Midbrain (tissue), 1 donor: ENCODE measurements at regions not wholly inside any gene's neighbourhood (a gene's known extent, or its start where the extent isn't known, plus 50 kb on each side); places are given as distances from the start of the nearest gene placed in this dataset.
"Not testable (repeated sequence)": the region's sequence is repeated elsewhere in the genome, so short reads cannot be mapped to it uniquely, and the experiment has no call there.

Source experiments
- DNase-seq: peaks from one replicate; lab custom pipeline; 2025; lab: John Stamatoyannopoulos, UW

DNA sequence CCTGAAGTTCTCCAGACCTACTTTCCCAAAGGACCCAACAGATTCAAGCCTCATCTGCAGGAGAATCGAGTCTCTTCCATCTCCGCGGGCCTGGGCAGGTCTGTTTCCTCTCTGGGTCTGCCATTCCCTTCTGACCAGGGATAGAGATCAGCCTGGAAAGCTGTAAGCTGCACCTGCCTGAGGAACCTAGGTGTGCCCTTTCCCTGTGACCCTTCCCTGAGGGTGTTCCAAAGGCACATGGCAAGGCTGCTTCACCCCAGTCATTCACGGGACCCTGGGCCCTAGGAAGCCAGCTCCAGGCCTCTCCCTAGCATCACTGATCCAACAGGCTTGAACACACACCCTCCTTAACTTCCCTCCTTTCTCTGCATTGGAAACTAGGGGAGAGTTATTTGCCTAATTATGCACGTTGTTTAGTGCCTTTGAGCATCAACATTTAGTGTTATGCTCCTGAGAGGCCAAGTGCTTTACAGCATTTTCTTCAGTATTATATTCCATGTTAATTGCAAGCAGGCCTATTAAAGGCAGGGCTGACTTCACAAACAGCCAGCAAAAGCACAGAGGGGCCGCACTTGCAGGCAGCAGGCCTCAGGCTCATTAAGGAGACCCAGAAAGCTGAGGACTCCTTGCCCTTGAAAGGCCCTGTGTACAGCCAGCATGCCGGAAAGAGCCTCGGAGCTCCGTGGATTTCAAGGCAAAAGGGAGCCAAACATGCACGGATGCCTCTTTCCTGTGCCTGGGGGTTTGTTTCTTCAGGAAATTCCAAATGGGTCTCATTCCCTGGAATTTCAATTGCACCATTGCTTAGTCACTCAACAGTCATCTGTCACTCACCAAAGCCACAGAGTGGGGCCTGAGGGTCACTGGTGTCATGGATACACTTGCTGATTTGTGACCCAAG, 91.0 kb upstream of the FAM20C start:
- DNase-seq, result no peak

DNA sequence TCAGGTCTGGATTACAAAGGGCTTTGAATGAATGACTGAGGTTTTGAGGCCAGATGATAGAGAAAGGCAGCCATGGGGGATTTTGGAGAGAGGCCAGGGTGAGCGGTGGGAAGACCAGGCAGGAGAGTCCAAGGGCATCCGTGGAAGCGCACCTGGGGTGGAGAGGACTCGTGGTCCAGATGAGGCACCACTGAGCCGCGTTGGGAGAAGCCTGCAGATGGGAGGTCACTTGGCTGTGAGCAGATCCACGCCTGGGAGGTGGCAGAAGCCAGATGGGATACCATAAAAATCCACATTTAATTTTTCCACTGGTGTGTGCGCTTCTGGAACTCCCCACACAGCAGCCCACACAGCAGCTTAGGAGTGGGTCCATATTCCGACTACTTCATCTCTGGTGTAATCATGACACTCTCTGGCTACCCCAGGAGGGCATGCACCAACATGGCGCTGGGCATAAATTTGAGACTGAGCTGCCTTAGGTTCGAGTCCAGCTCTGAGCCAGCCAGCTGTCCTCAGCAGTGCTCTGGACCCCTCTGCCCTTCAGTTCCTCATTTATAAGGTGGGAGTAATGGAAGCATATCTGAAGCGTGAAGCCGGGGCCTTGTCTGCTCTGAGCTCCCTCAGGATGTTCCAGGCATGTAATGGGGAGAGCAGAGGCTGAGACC, 90.2 kb upstream of the FAM20C start:
- DNase-seq, result no peak

GRCh38 chr7:102721-103120, 89.7 kb upstream of the FAM20C start:
- DNase-seq, result no peak

- not testable (repeated sequence) for DNase-seq
These were observed 88.4 kb upstream of the FAM20C start for GRCh38 chr7:103981-104380.

- no peak for DNase-seq
These were observed 87.4 kb upstream of the FAM20C start for GRCh38 chr7:105002-105401.

GRCh38 chr7:106356-106755, 86.0 kb upstream of the FAM20C start:
- no peak for DNase-seq

DNA sequence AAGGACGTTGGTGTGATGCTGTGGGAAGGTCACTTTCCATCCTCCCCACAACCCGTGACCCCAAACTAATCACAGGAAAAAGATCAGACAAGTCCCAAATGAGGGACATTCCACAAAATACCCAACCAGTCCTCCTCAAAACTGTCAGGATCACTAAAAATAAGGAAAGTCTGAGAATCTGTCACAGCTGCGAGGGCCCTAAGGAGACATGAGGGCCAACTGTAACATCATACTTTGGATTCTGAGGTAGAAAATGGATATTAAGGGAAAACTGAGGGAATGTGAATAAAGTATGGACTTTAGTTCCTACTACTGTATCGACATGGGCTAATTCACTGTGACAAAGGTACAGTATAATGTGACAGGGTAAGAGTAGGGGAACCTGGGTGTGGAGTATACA, 85.1 kb upstream of the FAM20C start:
- no peak for DNase-seq

GRCh38 chr7:107907-108306, 84.5 kb upstream of the FAM20C start:
- DNase-seq, result no peak

- no peak for DNase-seq
These were observed 83.3 kb upstream of the FAM20C start for GRCh38 chr7:109094-109493.

- DNase-seq, result no peak
These were observed 82.3 kb upstream of the FAM20C start for GRCh38 chr7:109898-110556.

DNA sequence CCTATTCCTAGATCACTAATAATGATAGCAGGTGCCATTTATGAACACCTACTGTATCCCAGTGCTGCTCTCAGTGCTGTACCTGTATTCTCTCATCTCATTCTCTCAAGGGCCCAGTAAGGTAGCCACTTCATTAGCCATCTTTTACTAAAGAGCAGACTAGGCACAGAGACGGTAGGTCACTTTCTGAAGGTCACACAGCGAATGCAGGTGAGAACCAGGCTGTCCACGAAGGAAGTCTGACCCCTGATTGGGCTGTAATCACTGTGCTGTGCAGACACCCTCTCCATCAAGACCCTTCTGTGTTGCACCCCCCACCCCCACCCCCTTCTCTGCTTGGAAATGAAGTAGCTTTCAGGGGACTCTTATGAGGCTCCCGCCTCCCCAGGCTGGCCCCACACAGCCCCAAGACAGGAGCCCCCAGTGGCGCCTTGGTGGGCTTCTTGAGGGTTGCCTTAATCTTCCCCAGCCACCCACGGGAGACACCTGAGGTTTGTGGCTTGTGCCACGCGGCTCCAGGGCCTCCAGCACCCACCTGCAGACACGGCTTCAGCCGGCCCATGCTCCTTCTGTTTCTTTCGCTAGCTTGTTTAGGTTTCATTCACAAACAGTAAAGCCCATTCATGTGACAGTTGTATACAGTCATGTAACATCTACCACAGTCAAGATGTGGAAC, 81.7 kb upstream of the FAM20C start:
- no peak for DNase-seq

DNA sequence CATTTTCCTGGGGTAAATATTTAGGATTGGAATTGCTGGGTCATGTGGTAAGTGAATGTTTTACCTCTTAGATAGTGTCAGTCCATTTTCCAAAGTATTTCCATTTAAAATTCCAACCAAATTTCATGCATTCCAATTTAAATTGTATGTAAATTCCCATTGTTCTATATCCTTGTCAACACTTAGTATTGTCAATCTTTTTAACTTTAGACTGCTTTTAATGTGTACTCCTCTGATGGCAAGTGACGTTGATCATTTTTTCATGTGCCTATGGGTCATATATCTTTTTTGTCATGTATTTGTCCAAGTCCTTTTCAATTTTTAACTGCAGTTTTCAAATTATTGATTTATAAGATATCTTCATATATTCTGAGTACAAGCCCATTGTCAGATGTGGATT, 80.8 kb upstream of the FAM20C start:
- DNase-seq, result no peak

DNA sequence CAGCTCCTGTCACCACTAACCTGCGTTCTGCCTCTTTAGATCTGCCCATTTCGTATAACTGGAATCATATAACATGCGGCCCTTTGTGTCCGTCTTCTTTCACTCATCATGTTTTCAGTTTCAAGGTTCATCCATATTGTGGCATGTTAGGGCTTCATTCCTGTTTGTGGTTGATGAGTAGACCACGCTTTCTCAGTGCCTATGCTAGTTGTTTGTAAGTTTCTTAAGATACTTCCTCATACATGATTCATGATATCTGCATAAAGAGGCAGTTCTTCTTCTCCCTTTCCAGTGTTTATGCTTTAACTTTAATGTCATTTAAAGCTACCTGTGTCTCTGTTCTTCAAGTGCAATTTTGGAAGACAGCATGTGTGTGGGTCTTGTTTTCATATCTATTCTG, 79.5 kb upstream of the FAM20C start:
- no peak for DNase-seq

- peak; percentile 40 for DNase-seq
These were observed 77.0 kb upstream of the FAM20C start for GRCh38 chr7:115274-115911.

DNA sequence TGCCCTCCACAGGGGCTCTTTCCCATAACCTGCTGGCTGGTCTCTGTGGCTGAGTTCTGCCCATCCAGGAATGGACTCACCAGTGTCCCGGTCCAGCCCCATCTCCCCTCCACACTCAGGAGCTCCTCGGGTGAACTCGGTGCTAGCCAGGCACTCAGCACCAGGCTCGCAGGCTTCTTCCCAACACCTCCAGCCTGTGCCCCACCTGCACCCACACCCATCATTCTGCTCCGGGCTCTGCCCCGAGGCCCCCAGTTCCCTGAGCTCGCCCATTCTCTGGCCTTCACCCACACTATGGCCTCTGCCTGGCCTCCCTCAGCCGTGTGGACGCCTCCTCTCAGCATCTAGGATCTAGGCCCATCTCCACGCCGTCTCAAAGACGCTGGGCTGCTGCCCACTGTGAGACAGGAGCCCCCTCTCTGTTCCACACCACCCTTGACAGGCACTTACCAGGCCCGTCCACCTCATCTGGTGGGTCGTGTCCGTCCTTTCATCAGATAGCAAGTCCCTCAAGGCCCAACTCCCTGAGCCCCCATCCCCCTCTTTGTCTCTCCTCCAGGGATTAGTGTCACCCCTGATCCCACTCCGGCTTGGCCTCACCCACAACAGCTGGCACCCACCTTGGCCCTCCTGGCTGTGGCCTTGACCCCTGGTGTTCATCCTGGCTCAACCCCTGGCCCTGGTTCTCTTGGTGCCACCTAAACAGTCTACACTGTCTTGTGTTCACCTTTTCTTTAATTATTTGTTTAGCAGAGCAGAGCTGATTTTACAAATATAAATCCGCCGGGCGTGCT, 76.0 kb upstream of the FAM20C start:
- DNase-seq, result no peak

DNA sequence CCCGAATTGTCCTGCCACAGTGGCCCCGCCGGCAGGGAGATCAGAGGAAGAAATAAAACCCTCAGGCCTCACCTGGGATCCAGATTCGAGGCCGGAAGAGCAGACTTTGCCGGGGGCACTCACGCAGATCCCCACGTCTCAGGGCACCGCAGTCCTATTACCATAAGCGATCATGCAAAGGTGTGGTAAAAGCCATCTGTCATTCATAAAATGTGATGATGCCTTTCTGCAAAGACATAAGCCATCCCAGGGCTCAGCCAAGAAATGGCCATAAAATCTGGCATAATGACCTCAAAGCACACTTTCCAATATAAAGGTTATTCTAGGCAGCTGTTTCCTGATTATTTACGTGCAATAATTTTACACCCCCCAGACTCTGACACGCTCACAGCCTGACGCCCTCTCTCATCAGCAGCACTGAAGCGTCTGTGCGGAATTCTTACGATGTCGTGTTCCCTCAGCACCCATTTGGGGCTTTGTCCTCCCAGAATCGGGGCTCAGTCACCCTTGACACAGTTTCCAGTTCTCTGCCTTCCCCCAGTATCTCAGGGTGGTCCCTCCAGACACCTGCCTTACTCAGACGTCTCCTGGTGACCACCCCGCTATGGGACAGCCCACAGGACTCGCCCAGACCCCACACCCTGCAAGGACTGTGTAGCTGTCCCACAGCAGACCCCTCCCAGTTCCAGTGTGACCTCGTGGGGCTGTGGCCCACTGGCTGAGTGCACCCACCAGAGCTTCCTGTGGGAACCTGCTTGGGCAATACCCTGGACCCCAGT, 74.3 kb upstream of the FAM20C start:
- DNase-seq, result no peak

- DNase-seq, result no peak
These were observed 73.6 kb upstream of the FAM20C start for GRCh38 chr7:118615-119391.

DNA sequence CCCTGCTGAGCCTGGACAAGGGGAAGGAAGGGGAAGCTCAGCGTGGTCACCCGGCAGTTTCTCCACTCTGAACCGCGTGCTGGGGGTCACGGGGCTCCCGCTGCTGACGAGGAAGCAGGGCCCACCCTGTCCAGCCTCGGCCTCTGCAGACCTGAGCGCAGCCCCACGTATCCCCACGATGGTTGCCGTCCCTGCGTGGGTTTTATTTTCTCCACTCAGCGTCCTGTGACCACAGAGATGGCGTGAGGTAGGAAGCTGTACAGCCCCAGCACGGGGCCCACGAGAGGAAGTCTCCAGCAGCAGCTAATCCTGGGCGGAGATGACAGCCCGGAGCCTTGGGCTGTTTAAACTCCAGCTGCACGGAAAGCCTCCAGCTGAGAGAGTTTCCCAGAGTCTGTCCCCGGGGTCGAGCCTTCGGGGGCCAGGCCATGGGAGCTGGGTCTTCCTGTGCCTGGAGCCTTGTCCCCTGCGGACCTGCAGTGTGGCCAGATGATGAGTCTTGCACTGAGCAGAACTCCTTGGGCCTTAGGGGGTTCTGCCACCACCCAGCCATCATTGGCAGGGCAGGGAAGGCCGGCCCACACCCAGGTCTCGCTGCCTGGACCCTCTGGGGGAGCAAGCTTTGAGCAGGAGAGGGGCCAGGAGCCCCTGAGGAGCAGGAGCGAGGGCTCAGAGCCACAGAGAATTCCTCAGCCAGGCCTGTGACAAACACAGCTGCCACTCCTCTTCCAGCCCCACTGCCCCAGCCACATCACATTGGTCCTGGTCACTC, 72.8 kb upstream of the FAM20C start:
- peak; percentile 24 for DNase-seq
